H1 (cell line): ENCODE measurements at regions not wholly inside any gene's neighbourhood (a gene's known extent, or its start where the extent isn't known, plus 50 kb on each side); places are given as distances from the start of the nearest gene placed in this dataset.

Experiments used
- ASH2L ChIP-seq: fragments of 200-600, 300-600 bp; sonication (generic); IDR thresholded peaks from one replicate; pipeline ENCODE4 v1.7.1; 2017; ENCODE audit warnings: low read length
- HDAC2 ChIP-seq, 2 experiments: fragments of 300-600 bp in 1 of 2; sonication (generic) in 1 of 2; IDR thresholded peaks; 2 replicates each; pipeline ENCODE4 v1.6.1; 2011 to 2012; ENCODE audit warnings: low read depth in 2 of 2, low read length in 2 of 2, mild to moderate bottlenecking in 2 of 2, moderate library complexity in 2 of 2, borderline replicate concordance in 1 of 2, inconsistent platforms in 1 of 2
- MAFK ChIP-seq: IDR thresholded peaks from 2 replicates; pipeline ENCODE4 v1.6.1; 2012; ENCODE audit warnings: low read depth, mild to moderate bottlenecking, improper control_type of control experiment, low read length
- POLR2A ChIP-seq, 2 experiments: IDR thresholded peaks; 1 replicate in 1 of 2; 2 replicates in 1 of 2; pipeline ENCODE4 v1.6.1; 2011; ENCODE audit warnings: low read depth in 2 of 2, low read length in 2 of 2, mild to moderate bottlenecking in 2 of 2; ENCODE audit errors: control extremely low read depth in 1 of 2
- TF ChIP-seq, protein P1 (sequence below): IDR thresholded peaks from 2 replicates; pipeline ENCODE4 v1.6.1; 2012; ENCODE audit warnings: inconsistent platforms

DNA sequence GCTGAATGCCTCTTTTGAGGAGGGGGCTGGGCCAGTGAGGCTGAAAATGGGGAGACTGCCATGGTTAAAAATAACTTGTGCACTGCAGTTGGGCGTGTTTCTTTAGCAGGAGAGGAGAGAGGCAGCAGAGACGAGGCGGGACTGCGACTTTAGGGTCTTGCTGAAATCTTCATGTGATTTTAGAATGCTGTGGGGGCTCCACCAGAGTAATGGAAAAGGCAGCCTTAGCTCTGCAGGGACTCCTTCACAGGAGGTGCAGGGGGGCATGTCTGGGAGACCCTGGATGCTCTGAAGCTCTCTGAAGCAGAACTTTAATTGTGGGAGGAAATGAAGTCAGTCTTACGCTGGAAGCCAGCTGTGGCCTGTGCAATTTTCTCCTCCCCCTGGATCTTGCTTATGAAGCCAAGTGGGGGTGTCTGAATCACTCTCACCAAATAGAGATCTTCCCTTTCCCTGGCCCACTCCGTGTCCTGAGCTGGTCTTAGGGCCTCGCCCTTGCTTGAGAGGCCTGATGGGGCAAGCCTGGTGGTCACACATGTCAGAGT lies 60.8 kb downstream of the NDUFS5 start (continued):
- TF ChIP-seq, protein P1, sequence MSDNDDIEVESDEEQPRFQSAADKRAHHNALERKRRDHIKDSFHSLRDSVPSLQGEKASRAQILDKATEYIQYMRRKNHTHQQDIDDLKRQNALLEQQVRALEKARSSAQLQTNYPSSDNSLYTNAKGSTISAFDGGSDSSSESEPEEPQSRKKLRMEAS = no peak
- TF ChIP-seq MAFK (no peak), HDAC2 (IDR thresholded peaks at IDR 0.05; ENCODE audit: borderline replicate concordance in 1 of 2, low read depth in 2 of 2, low read length in 2 of 2) (no peak), ASH2L (no peak), POLR2A (IDR thresholded peaks at IDR 0.05; ENCODE audit: control extremely low read depth in 1 of 2, low read depth in 2 of 2, low read length in 2 of 2) (no peak)
